ENCODE measurements at regions not wholly inside any gene's neighbourhood (a gene's known extent, or its start where the extent isn't known, plus 50 kb on each side); places are given as distances from the start of the nearest gene placed in this dataset.

- TF ChIP-seq CTCF (conservative IDR thresholded peaks at IDR 0.05): no peak
- no peak for TF ChIP-seq EZH2 (IDR thresholded peaks at IDR 0.05; ENCODE audit: low read depth)
These were observed 117.0 kb upstream of the SMIM21 start for GRCh38 chr18:75544496-75544895.
